WERI-Rb-1 (cell line): ENCODE measurements at regions not wholly inside any gene's neighbourhood (a gene's known extent, or its start where the extent isn't known, plus 50 kb on each side); places are given as distances from the start of the nearest gene placed in this dataset.

ENCODE experiments used
- DNase-seq: peaks from one replicate; pipeline ENCODE4 v3.0.0-alpha.2; 2020
- H3K27ac ChIP-seq: fragments of 250-450 bp; sonication (Bioruptor Pico); 2 replicates; pipeline ENCODE4 v1.5.1; 2020; ENCODE audit warnings: mild to moderate bottlenecking, moderate library complexity
- H3K27me3 ChIP-seq: fragments of 250-450 bp; sonication (Bioruptor Pico); 2 replicates; pipeline ENCODE4 v1.5.1; 2021; ENCODE audit warnings: mild to moderate bottlenecking, low read depth, moderate library complexity; ENCODE audit not compliant: insufficient read depth, severe bottlenecking
- H3K36me3 ChIP-seq: fragments of 250-450 bp; sonication (Bioruptor Pico); 2 replicates; pipeline ENCODE4 v1.5.1; 2020; ENCODE audit warnings: mild to moderate bottlenecking, moderate library complexity
- H3K4me3 ChIP-seq: 2 replicates; pipeline ENCODE4 v1.5.1; 2011; ENCODE audit warnings: low read depth, mild to moderate bottlenecking, control low read depth, low read length
- H3K9me3 ChIP-seq: fragments of 250-450 bp; sonication (Bioruptor Pico); 2 replicates; pipeline ENCODE4 v1.5.1; 2021; ENCODE audit warnings: mild to moderate bottlenecking, moderate library complexity; ENCODE audit not compliant: severe bottlenecking
- CTCF ChIP-seq: IDR thresholded peaks from 2 replicates; pipeline ENCODE4 v1.5.1; 2011; ENCODE audit warnings: low read depth, mild to moderate bottlenecking, control low read depth, inconsistent platforms, low read length

GRCh38 chr3:22907161-22907780, 295.9 kb upstream of the UBE2E2 start:
- Histone ChIP-seq H3K9me3 (no peaks in the 10 kb centered on the region), H3K4me3 (no peak overlapping the region), H3K36me3 (no peaks in the 10 kb centered on the region), H3K27me3 (no peaks in the 10 kb centered on the region), H3K27ac (no peak overlapping the region)
- DNase-seq, result no peak
- no peak for TF ChIP-seq CTCF

GRCh38 chr3:22907796-22908195, 295.3 kb upstream of the UBE2E2 start:
- Histone ChIP-seq H3K27ac (no peak overlapping the region), H3K9me3 (no peaks in the 10 kb centered on the region)
- DNase-seq, result no peak

GRCh38 chr3:22908989-22909507, 294.1 kb upstream of the UBE2E2 start:
- H3K27me3 ChIP-seq, result no peaks in the 10 kb centered on the region
- no peaks in the 10 kb centered on the region for H3K9me3 ChIP-seq
- no peak for TF ChIP-seq CTCF
- no peaks in the 10 kb centered on the region for H3K36me3 ChIP-seq
- no peak for DNase-seq
- no peak overlapping the region for H3K27ac ChIP-seq
- no peak overlapping the region for H3K4me3 ChIP-seq

More at GRCh38 chr3:22907796-22908195, 295.3 kb upstream of the UBE2E2 start:
- no peak for TF ChIP-seq CTCF
- H3K36me3 ChIP-seq, result no peaks in the 10 kb centered on the region
- H3K4me3 ChIP-seq, result no peak overlapping the region
- H3K27me3 ChIP-seq, result no peaks in the 10 kb centered on the region

GRCh38 chr3:22916933-22917332, 286.2 kb upstream of the UBE2E2 start:
- H3K27ac ChIP-seq, result no peak overlapping the region
- no peaks in the 10 kb centered on the region for H3K27me3 ChIP-seq
- DNase-seq, result no peak
- no peaks in the 10 kb centered on the region for H3K36me3 ChIP-seq
- H3K9me3 ChIP-seq, result no peaks in the 10 kb centered on the region
- TF ChIP-seq CTCF, result no peak
- no peak overlapping the region for H3K4me3 ChIP-seq

- H3K4me3 ChIP-seq, result no peak overlapping the region
- DNase-seq, result no peak
These were observed 283.1 kb upstream of the UBE2E2 start for GRCh38 chr3:22920006-22920405.

More at GRCh38 chr3:22920006-22920405, 283.1 kb upstream of the UBE2E2 start:
- Histone ChIP-seq H3K27me3 (no peaks in the 10 kb centered on the region), H3K36me3 (no peaks in the 10 kb centered on the region), H3K9me3 (no peaks in the 10 kb centered on the region), H3K27ac (no peak overlapping the region)
- no peak for TF ChIP-seq CTCF
